Inflammatory macrophage (primary cell): ENCODE measurements at regions not wholly inside any gene's neighbourhood (a gene's known extent, or its start where the extent isn't known, plus 50 kb on each side); places are given as distances from the start of the nearest gene placed in this dataset.

ENCODE experiments used
- DNase-seq, 2 donors: peaks; one replicate each; pipeline ENCODE4 v3.0.0-alpha.2; 2020 to 2022

- DNase-seq: no peak
Observed at GRCh38 chr18:77597726-77598125, 348.1 kb downstream of the GALR1 start.

DNA sequence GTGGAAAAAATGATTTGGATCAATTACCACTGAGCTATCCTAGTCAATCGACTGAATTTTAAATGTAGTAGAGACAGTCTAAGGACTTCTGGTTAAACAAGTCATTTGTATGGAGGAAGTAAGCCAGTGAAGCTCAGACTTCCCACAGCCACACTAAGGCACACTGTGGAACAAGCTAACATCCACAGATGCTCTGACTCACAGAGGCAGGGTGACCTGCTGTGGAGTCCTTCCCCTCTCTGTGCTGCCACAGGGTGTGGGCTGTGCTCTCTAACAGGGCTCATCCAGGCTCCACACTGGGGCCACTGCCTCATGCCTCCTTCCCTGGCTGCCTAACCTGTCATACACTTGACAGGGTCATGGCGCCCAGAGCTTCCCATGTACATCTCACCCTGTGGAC is 351.0 kb downstream of the GALR1 start:
- no peak for DNase-seq

DNA sequence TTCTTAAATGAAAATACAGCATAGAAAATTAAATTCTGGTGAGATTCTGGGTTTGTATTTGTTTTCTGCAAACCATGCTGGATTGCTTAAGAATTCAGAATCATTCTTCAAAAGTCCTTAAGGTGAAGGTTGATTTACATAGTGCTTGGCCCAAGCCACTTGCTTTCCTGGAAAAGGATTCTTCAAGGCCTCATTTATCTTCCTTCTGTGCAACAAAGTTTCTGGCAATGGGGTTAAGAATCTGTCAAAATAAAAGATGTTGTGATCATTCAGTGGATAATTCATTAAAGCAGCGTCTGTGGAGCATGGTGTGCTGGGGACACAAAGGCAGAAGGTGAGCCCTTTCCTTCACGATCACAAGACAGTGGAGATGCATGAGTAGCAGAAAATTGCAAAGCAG is 351.9 kb downstream of the GALR1 start:
- DNase-seq: no peak

GRCh38 chr18:77607087-77607486 is 357.4 kb downstream of the GALR1 start:
- no peak for DNase-seq

DNA sequence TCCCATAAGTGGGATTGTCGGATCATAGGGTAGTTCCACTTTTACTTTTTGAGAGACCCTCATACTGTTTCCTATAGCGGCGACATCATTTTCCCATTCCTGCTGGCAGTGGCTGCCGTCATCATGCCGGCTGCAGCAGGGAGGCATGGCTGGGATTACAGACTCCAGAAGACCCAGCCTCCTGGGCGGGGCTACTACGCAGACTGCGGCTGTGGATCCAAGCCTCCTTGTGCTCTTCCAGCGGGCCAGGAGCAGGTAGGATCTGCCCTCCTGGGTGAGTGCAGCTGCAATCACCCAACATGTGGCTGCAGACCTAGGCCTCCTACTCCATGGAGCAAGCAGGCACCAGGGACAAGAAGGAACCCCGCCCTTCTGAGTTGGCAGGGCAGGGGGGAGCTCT is 359.2 kb downstream of the GALR1 start:
- no peak for DNase-seq

DNA sequence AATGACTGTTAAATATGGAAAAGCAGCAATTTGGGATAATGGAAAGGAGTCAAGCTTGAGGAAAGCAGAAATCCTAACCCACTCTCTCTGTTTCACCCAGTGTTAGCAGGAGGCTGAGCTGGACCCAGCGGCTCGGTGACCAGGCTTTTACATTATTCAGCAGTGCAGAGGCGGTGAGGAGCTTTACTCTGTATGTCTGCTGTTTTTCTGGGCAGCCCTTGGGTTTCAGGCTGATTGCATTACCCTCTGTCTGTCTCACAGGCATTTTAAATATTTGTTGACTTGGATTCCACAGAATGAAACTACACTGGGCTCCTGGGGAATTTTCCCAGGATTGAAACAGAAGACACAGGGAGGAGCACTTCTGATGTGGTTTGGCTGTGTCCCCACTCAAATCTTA is 368.0 kb downstream of the GALR1 start:
- DNase-seq: no peak

GRCh38 chr18:77619525-77619924 is 369.9 kb downstream of the GALR1 start:
- no peak for DNase-seq

GRCh38 chr18:77622009-77622692 is 372.5 kb downstream of the GALR1 start:
- DNase-seq: no peak

- DNase-seq: no peak
Observed at GRCh38 chr18:77632758-77633157, 383.1 kb downstream of the GALR1 start.

DNA sequence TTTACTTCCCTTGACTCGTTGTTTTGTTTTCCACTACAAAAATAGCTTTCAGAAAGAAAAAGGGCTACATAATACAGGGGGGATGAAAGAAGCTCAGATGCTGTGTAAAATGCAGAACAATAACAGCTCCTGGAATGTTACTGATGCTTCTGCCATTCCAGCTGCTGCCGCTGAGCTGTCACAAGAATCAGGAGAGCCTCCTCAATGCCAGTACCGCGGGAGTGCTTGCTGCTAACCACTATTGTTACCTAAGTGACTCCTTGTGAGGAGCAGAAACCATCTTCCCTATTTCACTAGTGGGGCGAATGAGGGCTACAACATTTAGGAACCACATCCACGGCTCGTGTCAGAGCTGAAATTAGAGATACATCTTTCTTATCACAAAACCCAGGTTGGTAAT is 384.8 kb downstream of the GALR1 start:
- no peak for DNase-seq

DNA sequence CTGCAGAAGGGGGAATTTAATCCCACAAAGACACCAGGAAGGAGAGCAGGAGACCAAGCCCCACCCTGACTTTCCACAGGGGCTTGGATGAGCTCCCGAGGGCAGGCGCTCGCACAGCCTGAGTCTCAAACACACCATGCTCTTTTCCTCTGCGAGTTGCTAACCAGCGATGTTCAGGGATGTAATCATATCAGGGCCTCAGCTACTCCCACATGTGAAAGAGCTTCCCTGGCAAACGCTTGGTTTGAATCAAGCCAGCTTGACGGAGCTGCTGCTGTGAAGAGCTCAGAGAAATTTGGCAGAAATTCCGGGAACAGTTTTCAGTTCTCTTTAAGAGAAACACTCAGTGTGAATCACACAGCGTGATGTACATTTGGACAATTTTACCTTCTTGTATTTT is 385.8 kb downstream of the GALR1 start:
- DNase-seq: no peak

DNA sequence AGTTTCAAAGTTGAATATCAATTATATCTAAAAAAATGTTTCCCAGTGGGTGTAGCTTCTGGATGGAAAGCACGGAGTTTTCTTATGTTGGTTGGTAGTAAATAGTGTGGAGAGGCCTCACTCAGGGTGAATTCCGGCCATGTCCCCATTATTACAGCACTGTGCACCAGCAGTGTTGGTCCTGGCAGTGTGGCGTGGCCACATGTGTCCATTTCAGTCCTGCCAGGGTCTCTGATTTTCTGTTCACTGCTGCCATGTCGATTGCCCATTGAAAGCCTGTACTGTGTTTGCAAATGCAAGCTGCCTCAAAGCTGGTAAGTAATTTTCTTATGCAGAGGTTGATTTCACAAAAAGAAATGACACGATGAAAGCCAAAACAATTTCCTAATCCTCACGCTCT is 386.2 kb downstream of the GALR1 start:
- no peak for DNase-seq

- no peak for DNase-seq
Observed at GRCh38 chr18:77645170-77645872, 395.7 kb downstream of the GALR1 start.

DNA sequence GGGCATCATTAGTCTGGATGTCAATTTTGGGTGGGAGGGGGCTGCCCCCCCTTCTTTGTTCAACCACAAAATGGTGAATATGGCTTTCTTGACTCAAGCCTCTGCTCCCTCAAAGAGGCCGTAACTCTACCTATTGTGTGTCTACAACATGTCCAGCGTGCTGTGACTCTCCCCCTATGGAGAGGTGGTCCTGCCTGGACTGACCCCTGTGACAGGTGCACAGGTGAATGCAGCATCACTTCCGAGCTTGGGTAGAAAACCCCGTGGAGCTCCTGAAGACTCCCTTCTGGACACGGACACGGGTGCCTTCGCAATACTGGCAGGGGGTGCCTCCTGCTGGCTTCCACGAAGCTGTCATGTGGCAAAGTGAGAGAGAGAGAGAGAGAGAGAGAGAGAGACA is 397.8 kb downstream of the GALR1 start:
- DNase-seq: no peak

- no peak for DNase-seq
Observed at GRCh38 chr18:77648411-77648810, 398.8 kb downstream of the GALR1 start.

- DNase-seq: peak; percentile 61 to 68
Observed at GRCh38 chr18:77650799-77651385, 401.2 kb downstream of the GALR1 start.

- no peak for DNase-seq
Observed at GRCh38 chr18:77651441-77651840, 401.8 kb downstream of the GALR1 start.

DNA sequence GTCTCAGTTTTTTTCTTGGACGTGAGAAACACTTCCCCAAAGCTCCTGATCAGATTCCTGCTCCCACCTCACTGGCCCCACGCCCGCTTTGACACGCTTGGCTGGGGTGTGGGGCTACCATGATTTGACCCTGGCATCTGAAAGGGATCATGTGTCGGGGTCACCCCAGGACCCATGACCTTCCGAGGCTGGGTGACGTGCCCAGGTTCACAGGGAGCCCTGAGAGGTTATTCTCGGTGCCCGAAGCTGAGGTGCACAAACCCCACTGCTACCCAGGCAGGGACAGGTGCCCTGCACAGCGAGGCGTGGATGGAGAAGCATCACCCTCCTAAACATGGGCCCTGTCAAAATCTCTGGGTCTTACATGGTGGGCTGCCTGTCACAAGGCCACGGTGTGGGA is 404.1 kb downstream of the GALR1 start:
- DNase-seq: no peak

DNA sequence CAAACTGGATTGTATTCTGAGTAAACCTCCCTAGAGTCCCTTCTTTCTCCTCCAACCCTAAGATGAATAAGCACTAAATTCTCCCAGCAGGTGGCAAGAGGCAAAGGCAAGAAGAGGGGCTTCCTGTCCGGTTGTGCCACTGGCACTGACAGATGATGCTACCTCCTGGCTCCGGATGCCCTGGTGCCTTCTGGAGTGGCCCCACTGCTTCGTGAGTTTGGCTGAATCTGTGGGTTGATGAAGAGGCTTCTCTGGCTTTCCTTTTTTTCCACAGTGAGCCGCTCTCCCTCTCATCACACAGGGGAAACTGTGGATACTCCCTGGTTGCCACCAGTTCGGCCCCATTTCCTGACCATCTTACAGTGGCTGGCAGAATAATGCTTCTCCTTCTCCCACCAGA is 404.7 kb downstream of the GALR1 start:
- DNase-seq: no peak

GRCh38 chr18:77657651-77658298 is 408.1 kb downstream of the GALR1 start:
- DNase-seq: no peak

- no peak for DNase-seq
Observed at GRCh38 chr18:77658299-77658662, 408.6 kb downstream of the GALR1 start.

DNA sequence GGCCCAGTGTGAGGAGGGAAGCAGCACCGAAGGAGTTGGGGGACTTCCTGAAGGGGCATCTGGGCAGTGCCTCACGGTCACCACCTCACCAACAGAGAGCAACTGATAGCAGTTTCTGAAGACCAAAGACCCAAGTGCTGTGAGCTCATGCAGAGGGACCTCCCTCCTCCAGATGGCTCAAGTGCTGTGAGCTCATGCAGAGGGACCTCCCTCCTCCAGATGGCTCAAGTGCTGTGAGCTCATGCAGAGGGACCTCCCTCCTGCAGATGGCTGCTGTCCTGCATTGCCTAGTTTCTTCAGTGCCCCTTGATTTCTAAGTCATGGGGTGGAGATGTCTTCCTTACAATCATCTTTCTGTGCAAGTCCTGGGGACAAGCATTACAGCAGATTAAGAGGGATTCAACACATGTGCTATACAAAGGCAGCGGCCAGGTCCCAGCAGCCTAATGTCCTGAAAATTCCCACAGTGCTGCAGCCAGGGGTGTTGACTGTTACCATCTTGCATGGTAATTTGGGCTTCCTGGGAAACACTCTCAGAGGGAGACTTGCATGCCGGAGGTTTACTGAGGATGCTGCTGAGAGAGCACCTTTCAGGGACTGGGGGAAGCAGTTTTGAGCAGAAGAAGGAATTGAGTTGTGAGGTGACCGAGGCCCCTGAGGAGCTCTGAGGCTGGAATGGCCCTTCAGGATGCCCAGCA is 409.3 kb downstream of the GALR1 start:
- no peak for DNase-seq

DNA sequence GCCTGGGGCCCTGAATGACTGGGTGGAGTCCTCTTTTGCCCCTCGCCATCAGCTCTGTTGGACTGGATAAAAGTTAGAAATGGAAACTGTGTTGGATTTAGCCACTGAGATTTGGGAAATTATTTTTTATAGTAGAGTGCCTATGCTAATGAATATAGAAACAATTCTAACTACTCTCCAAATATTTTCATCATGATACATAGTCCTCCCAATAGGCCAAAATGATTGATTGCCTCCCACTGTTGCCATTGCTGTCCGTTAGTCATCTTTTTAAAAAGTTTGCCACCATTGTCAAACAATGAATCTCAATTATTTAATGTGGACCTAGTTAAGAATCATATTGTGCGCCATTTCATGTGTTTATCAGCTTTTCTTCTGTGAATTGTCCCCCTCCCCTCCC is 417.0 kb downstream of the GALR1 start:
- DNase-seq: no peak
